Fibroblast of pulmonary artery (primary cell): ENCODE measurements at regions not wholly inside any gene's neighbourhood (a gene's known extent, or its start where the extent isn't known, plus 50 kb on each side); places are given as distances from the start of the nearest gene placed in this dataset.

ENCODE experiments used
- DNase-seq: peaks from one replicate; pipeline ENCODE4 v3.0.0-alpha.2; 2010; ENCODE audit warnings: low read depth
- H3K4me3 ChIP-seq: replicated peaks from 2 replicates; pipeline ENCODE4 v1.5.1; 2011; ENCODE audit warnings: low read depth, mild to moderate bottlenecking, control low read depth, low read length, moderate library complexity
- TF ChIP-seq, protein P1 (sequence below): IDR thresholded peaks from 2 replicates; pipeline ENCODE4 v1.5.1; 2011; ENCODE audit warnings: mild to moderate bottlenecking, control low read depth, low read length, inconsistent platforms; ENCODE audit errors: missing control alignments

GRCh38 chr16:86707581-86707980 lies 129.2 kb downstream of the FOXL1 start:
- no peak overlapping the region for H3K4me3 ChIP-seq
- no peak for DNase-seq
- TF ChIP-seq, protein P1, sequence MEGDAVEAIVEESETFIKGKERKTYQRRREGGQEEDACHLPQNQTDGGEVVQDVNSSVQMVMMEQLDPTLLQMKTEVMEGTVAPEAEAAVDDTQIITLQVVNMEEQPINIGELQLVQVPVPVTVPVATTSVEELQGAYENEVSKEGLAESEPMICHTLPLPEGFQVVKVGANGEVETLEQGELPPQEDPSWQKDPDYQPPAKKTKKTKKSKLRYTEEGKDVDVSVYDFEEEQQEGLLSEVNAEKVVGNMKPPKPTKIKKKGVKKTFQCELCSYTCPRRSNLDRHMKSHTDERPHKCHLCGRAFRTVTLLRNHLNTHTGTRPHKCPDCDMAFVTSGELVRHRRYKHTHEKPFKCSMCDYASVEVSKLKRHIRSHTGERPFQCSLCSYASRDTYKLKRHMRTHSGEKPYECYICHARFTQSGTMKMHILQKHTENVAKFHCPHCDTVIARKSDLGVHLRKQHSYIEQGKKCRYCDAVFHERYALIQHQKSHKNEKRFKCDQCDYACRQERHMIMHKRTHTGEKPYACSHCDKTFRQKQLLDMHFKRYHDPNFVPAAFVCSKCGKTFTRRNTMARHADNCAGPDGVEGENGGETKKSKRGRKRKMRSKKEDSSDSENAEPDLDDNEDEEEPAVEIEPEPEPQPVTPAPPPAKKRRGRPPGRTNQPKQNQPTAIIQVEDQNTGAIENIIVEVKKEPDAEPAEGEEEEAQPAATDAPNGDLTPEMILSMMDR: no peak

DNA sequence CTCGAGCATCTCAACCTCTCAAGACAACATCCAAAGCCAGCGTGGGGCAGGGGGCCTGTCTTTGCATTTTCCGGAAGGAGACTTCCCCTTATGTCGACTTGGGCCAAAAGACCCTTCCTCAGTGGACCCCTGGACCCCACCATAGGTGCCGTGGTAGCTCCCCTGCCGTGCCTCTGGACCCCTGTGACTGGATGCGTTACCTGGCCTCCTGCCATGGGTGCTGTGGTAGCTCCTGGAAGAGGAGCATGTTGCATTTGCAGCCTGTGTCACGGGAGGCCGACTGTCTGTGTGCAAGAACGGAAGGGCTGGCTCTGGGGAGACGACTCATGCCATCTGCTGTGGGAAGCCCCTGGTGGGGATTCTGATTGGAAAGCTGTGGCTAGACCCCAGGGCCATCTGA lies 130.1 kb downstream of the FOXL1 start:
- TF ChIP-seq, protein P1: no peak
- no peak overlapping the region for H3K4me3 ChIP-seq
- no peak for DNase-seq

DNA sequence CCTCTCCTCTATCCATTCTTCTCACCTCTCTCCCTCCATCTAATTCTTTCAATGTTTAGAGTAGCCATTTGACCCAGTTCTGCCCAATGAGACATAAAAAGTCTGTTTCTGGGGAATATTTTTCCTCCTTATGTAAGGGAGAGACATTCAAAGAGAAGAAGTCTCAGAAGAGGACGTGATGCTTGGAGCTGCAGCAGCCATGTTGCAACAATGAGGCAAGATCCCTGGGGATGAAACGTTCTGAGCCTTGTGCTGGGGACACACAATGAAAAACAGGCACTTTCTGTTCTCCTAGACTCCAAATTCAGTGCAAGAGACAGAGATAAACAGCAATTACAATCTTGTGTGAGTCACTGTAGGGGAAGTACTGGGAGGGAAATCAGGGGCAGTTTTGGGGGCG lies 130.8 kb downstream of the FOXL1 start:
- TF ChIP-seq, protein P1: no peak
- H3K4me3 ChIP-seq: no peak overlapping the region
- no peak for DNase-seq

GRCh38 chr16:86709902-86710601 lies 131.7 kb downstream of the FOXL1 start:
- H3K4me3 ChIP-seq: no peak overlapping the region
- TF ChIP-seq, protein P1: no peak
- DNase-seq: no peak

DNA sequence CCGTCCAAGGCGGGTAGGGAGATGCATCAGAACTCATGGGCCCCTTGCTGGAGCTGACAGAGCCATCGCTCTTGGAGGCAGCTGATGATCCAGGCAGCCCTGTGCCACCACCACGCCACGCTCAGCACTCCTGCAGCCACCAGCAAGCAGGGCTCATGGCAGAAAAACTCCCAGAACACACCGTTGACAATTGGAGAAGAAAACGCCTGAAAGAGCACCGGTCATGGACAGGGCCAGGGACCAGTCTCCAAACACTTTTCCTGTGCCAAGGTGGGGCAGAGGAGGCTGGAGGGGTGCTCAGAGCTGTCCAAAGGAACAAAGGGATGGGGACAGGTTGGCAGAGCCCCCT lies 132.2 kb downstream of the FOXL1 start:
- H3K4me3 ChIP-seq: no peak overlapping the region
- TF ChIP-seq, protein P1: no peak
- no peak for DNase-seq

DNA sequence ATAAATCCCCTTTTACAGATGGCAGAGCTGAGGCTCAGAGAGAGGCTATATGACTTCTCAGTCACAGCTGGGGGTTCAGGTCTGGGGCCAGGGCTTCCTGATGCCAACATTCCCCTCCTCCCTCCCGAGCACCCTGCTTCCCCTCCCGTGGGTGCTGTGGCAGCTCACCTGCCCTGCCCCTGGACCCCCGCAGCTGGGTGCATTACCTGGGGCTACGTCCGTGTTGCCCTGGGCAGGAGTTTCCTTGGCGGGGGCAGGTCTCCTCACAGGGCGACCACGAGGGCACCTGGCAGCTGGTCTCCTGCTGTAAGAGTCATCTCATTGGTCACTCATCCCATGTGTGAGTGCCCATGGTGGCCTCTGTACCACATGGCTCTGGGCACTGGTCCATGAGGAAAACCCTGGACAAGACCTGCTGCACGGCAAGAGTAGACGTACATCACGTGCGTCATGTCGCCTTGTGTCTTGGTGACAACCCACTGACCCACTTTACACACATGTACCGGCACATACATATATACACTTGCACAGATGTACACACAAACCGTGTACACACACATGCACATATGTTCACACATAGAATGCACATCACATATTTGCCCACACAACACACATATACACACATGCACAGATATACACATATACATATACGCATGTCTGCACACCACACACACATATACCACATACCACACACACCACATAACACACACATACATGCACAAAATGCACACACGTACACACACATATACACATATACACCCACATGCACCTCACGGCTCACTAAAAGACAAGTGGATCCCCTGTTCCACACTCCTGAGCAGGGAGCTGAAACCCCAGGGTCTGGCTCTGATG lies 134.0 kb downstream of the FOXL1 start:
- H3K4me3 ChIP-seq: no peak overlapping the region
- TF ChIP-seq, protein P1: no peak
- no peak for DNase-seq
